Parathyroid adenoma (tissue), 2 donors: ENCODE measurements at regions not wholly inside any gene's neighbourhood (a gene's known extent, or its start where the extent isn't known, plus 50 kb on each side); places are given as distances from the start of the nearest gene placed in this dataset.

ENCODE experiments used
- H2AFZ ChIP-seq: fragments of 300-600 bp; sonication (generic); one replicate; pipeline ENCODE4 v1.7.0; 2017; ENCODE audit warnings: antibody characterized with exemption, mild to moderate bottlenecking
- H3K27ac ChIP-seq: fragments of 300-600 bp; sonication (generic); one replicate; pipeline ENCODE4 v1.7.0; 2017
- H3K27me3 ChIP-seq: fragments of 300-600 bp; sonication (generic); one replicate; pipeline ENCODE4 v1.7.0; 2017; ENCODE audit warnings: low read length; ENCODE audit not compliant: control insufficient read depth, insufficient read depth
- H3K36me3 ChIP-seq: fragments of 300-600 bp; sonication (generic); one replicate; pipeline ENCODE4 v1.7.0; 2017; ENCODE audit warnings: low read length; ENCODE audit not compliant: control insufficient read depth, insufficient read depth
- H3K4me1 ChIP-seq: fragments of 300-600 bp; sonication (generic); one replicate; pipeline ENCODE4 v1.7.0; 2017; ENCODE audit warnings: control low read depth
- H3K4me2 ChIP-seq: fragments of 300-600 bp; sonication (generic); one replicate; pipeline ENCODE4 v1.7.0; 2017; ENCODE audit warnings: low read length
- H3K4me3 ChIP-seq: fragments of 300-600 bp; sonication (generic); one replicate; pipeline ENCODE4 v1.7.0; 2017; ENCODE audit warnings: low read depth, low read length
- H3K79me2 ChIP-seq: fragments of 300-600 bp; sonication (generic); one replicate; pipeline ENCODE4 v1.7.0; 2017; ENCODE audit warnings: control low read depth
- H3K9ac ChIP-seq: fragments of 300-600 bp; sonication (generic); one replicate; pipeline ENCODE4 v1.7.0; 2017; ENCODE audit warnings: mild to moderate bottlenecking
- H3K9me3 ChIP-seq: fragments of 300-600 bp; sonication (generic); one replicate; pipeline ENCODE4 v1.7.0; 2017; ENCODE audit warnings: low read length; ENCODE audit not compliant: control insufficient read depth
- CTCF ChIP-seq: fragments of 300-600 bp; sonication (generic); IDR thresholded peaks from one replicate; pipeline ENCODE4 v1.7.0; 2017; ENCODE audit warnings: antibody characterized with exemption, mild to moderate bottlenecking
- donor health status: primary hyperparathyroidism.

GRCh38 chr21:35824136-35824535 is 236.2 kb downstream of the SETD4 start:
- Histone ChIP-seq H3K4me1 (no peaks in the 10 kb centered on the region), H3K4me3 (no peak overlapping the region), H3K4me2 (no peak overlapping the region), H3K27me3 (no peaks in the 10 kb centered on the region), H2AFZ (no peak overlapping the region), H3K9me3 (no peaks in the 10 kb centered on the region), H3K79me2 (no peaks in the 10 kb centered on the region), H3K9ac (no peak overlapping the region), H3K27ac (no peak overlapping the region), H3K36me3 (no peaks in the 10 kb centered on the region)
- no peak for TF ChIP-seq CTCF

- Histone ChIP-seq H3K27ac (no peak overlapping the region), H2AFZ (no peak overlapping the region), H3K4me1 (no peaks in the 10 kb centered on the region), H3K79me2 (no peaks in the 10 kb centered on the region), H3K4me3 (no peak overlapping the region), H3K4me2 (no peak overlapping the region), H3K36me3 (no peaks in the 10 kb centered on the region), H3K9ac (no peak overlapping the region), H3K27me3 (no peaks in the 10 kb centered on the region), H3K9me3 (no peaks in the 10 kb centered on the region)
- TF ChIP-seq CTCF: no peak
Observed at GRCh38 chr21:35819134-35819533, 241.2 kb downstream of the SETD4 start.

GRCh38 chr21:35818597-35818996 is 241.7 kb downstream of the SETD4 start:
- no peak overlapping the region for H3K27ac ChIP-seq
- no peaks in the 10 kb centered on the region for H3K36me3 ChIP-seq
- no peak overlapping the region for H3K4me3 ChIP-seq
- H3K79me2 ChIP-seq: no peaks in the 10 kb centered on the region
- H3K9me3 ChIP-seq: no peaks in the 10 kb centered on the region
- no peak for TF ChIP-seq CTCF
- no peaks in the 10 kb centered on the region for H3K4me1 ChIP-seq
- no peak overlapping the region for H3K4me2 ChIP-seq
- H2AFZ ChIP-seq: no peak overlapping the region
- no peak overlapping the region for H3K9ac ChIP-seq
- no peaks in the 10 kb centered on the region for H3K27me3 ChIP-seq

GRCh38 chr21:35814858-35815619 is 245.3 kb downstream of the SETD4 start:
- H2AFZ ChIP-seq: no peak overlapping the region
- H3K4me1 ChIP-seq: no peaks in the 10 kb centered on the region
- H3K9me3 ChIP-seq: no peaks in the 10 kb centered on the region
- H3K4me2 ChIP-seq: no peak overlapping the region
- H3K79me2 ChIP-seq: no peaks in the 10 kb centered on the region
- no peaks in the 10 kb centered on the region for H3K36me3 ChIP-seq
- TF ChIP-seq CTCF: no peak
- H3K27ac ChIP-seq: no peak overlapping the region
- no peaks in the 10 kb centered on the region for H3K27me3 ChIP-seq
- no peak overlapping the region for H3K4me3 ChIP-seq
- H3K9ac ChIP-seq: no peak overlapping the region

- H3K27me3 ChIP-seq: no peaks in the 10 kb centered on the region
- H3K9me3 ChIP-seq: no peaks in the 10 kb centered on the region
- no peak overlapping the region for H3K4me3 ChIP-seq
- H2AFZ ChIP-seq: no peak overlapping the region
- H3K9ac ChIP-seq: no peak overlapping the region
- no peak overlapping the region for H3K4me2 ChIP-seq
- no peaks in the 10 kb centered on the region for H3K36me3 ChIP-seq
- no peak for TF ChIP-seq CTCF
- H3K4me1 ChIP-seq: no peaks in the 10 kb centered on the region
- no peaks in the 10 kb centered on the region for H3K79me2 ChIP-seq
- no peak overlapping the region for H3K27ac ChIP-seq
Observed at GRCh38 chr21:35812679-35813078, 247.6 kb downstream of the SETD4 start.
